ENCODE measurements at regions not wholly inside any gene's neighbourhood (a gene's known extent, or its start where the extent isn't known, plus 50 kb on each side); places are given as distances from the start of the nearest gene placed in this dataset.

- Histone ChIP-seq H3K4me1 (ENCODE audit: insufficient read depth) (no peaks in the 10 kb centered on the region), H3K79me2 (replicated peaks; ENCODE audit: insufficient read depth) (no peaks in the 10 kb centered on the region), H3K4me2 (no peak overlapping the region), H3F3A (replicated peaks; ENCODE audit: low read depth) (no peaks in the 10 kb centered on the region), H2AFZ (no peak overlapping the region), H3K9me2 (ENCODE audit: insufficient read depth) (no peaks in the 10 kb centered on the region), H3K27ac (ENCODE audit: low read depth) (no peak overlapping the region), H4K20me1 (replicated peaks; ENCODE audit: insufficient read depth) (no peaks in the 10 kb centered on the region), H3K27me3 (ENCODE audit: insufficient read depth) (no peaks in the 10 kb centered on the region), H3K36me3 (ENCODE audit: insufficient read depth) (no peaks in the 10 kb centered on the region), H3K4me3 (no peak overlapping the region)
- no peak for ATAC-seq
- Mint-ChIP-seq H3K9me3 (peaks cover 5% of the 10 kb centered on the region; the same call in 1 of the 3 replicates), H3K4me1 (peaks cover 23% of the 10 kb centered on the region), H3K4me3 (no peak overlapping the region), H3K36me3 (ENCODE audit: low read depth) (no peaks in the 10 kb centered on the region; the same call in 2 of the 3 replicates), H3K27me3 (ENCODE audit: insufficient read depth, low read depth, poor library complexity) (peaks cover 14% of the 10 kb centered on the region), H3K27ac (no peak overlapping the region)
- no peak for TF ChIP-seq ZNF114 (CRISPR knock-in tag; IDR thresholded peaks at IDR 0.05)
- no peak for TF ChIP-seq ZNF462 (CRISPR knock-in tag; IDR thresholded peaks at IDR 0.05)
- DNase-seq (ENCODE audit: low spot score): no peak
Observed at GRCh38 chr22:49491726-49492125, 335.9 kb downstream of the BRD1 start.

- Mint-ChIP-seq H3K36me3 (ENCODE audit: low read depth) (no peaks in the 10 kb centered on the region; the same call in 2 of the 3 replicates), H3K9me3 (peaks cover 5% of the 10 kb centered on the region; the same call in 1 of the 3 replicates), H3K4me1 (peaks cover 23% of the 10 kb centered on the region), H3K27ac (no peak overlapping the region), H3K4me3 (no peak overlapping the region), H3K27me3 (ENCODE audit: insufficient read depth, low read depth, poor library complexity) (peaks cover 14% of the 10 kb centered on the region)
- no peaks in the 10 kb centered on the region for H3K27me3 ChIP-seq (ENCODE audit: insufficient read depth)
- H3K36me3 ChIP-seq (ENCODE audit: insufficient read depth): no peaks in the 10 kb centered on the region
- no peaks in the 10 kb centered on the region for H3K79me2 ChIP-seq (replicated peaks; ENCODE audit: insufficient read depth)
- no peaks in the 10 kb centered on the region for H3K4me1 ChIP-seq (ENCODE audit: insufficient read depth)
- H3K4me3 ChIP-seq: no peak overlapping the region
- H3K4me2 ChIP-seq: no peak overlapping the region
- H3K9me2 ChIP-seq (ENCODE audit: insufficient read depth): no peaks in the 10 kb centered on the region
- H2AFZ ChIP-seq: no peak overlapping the region
- DNase-seq (ENCODE audit: low spot score) (no peak), ATAC-seq (no peak)
- no peak overlapping the region for H3K27ac ChIP-seq (ENCODE audit: low read depth)
- H3F3A ChIP-seq (replicated peaks; ENCODE audit: low read depth): no peaks in the 10 kb centered on the region
- no peaks in the 10 kb centered on the region for H4K20me1 ChIP-seq (replicated peaks; ENCODE audit: insufficient read depth)
- TF ChIP-seq CTCF (conservative IDR thresholded peaks at IDR 0.05; ENCODE audit: low read depth in 2 of 2) (no peak), ZNF331 (CRISPR knock-in tag; IDR thresholded peaks at IDR 0.05; ENCODE audit: low read depth) (no peak), ZNF114 (CRISPR knock-in tag; IDR thresholded peaks at IDR 0.05) (no peak), REST (IDR thresholded peaks at IDR 0.05; ENCODE audit: unreplicated experiment) (no peak), EZH2 (IDR thresholded peaks at IDR 0.05; ENCODE audit: low read depth, unreplicated experiment) (no peak)
Observed at GRCh38 chr22:49491221-49491635, 336.4 kb downstream of the BRD1 start.

Data from GM23338 (cell line).